ENCODE measurements at regions not wholly inside any gene's neighbourhood (a gene's known extent, or its start where the extent isn't known, plus 50 kb on each side); places are given as distances from the start of the nearest gene placed in this dataset.

DNA sequence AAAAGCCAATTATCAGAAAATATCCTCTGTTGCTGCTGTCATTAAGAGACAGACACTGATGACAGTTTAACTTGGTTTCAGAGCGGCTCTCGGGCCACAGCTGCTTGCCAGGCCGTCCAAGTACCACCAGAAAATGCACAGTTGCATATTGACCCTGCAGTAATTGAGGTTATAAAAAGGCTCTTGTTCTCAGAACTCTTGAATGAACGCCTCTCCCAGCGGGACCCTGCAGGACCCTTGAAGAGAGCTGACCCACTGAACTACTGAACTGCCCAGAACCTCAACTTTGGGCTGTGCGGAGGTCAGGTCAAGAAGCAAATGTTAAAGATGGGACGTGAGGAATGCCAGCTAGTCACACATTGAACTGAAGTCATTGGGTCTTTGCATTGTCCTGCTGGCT, 1559.0 kb upstream of the SLC10A2 start:
- H3K4me3 ChIP-seq (ENCODE audit: low read depth, low read length) = no peak overlapping the region
- POLR2A ChIA-PET = interaction anchor here (0.7 kb wide), 1 partner anchor 1741 kb away, joined by 4 read pairs; no protein-coding TSS in a partner anchor
- H3K27ac ChIP-seq (ENCODE audit: extremely low read depth, low read depth, low read length) = no peak overlapping the region
- CTCF ChIA-PET = no interaction called here
- no peaks in the 10 kb centered on the region for H3K36me3 ChIP-seq (ENCODE audit: control insufficient read depth in 2 of 2, insufficient read depth in 1 of 2, low read length in 2 of 2)
- H3K4me1 ChIP-seq (ENCODE audit: control insufficient read depth, insufficient read depth, low read length) = no peaks in the 10 kb centered on the region
- H3K9me3 ChIP-seq (ENCODE audit: control insufficient read depth, insufficient read depth, low read depth, low read length) = no peaks in the 10 kb centered on the region
- TF ChIP-seq ZNF302 (tag by site-specific recombination; IDR thresholded peaks at IDR 0.05; ENCODE audit: low read depth) (no peak), ZNF791 (tag by site-specific recombination; IDR thresholded peaks at IDR 0.05) (no peak), ZNF211 (tag by site-specific recombination; IDR thresholded peaks at IDR 0.05; ENCODE audit: low read depth) (no peak), ZFP69B (tag by site-specific recombination; IDR thresholded peaks at IDR 0.05) (no peak), IKZF3 (tag by site-specific recombination; IDR thresholded peaks at IDR 0.05) (no peak), ZNF529 (tag by site-specific recombination; IDR thresholded peaks at IDR 0.05; ENCODE audit: insufficient replicate concordance) (no peak), ZNF701 (tag by site-specific recombination; IDR thresholded peaks at IDR 0.05) (no peak), PRDM6 (tag by site-specific recombination; IDR thresholded peaks at IDR 0.05) (no peak), ZNF114 (tag by site-specific recombination; IDR thresholded peaks at IDR 0.05) (no peak), ZNF223 (tag by site-specific recombination; IDR thresholded peaks at IDR 0.05) (no peak), ZNF426 (tag by site-specific recombination; IDR thresholded peaks at IDR 0.05) (no peak), ZNF26 (tag by site-specific recombination; IDR thresholded peaks at IDR 0.05) (no peak), ZNF704 (tag by site-specific recombination; IDR thresholded peaks at IDR 0.05) (no peak), ZNF23 (tag by site-specific recombination; IDR thresholded peaks at IDR 0.05; ENCODE audit: borderline replicate concordance) (no peak), GLIS2 (tag by site-specific recombination; IDR thresholded peaks at IDR 0.05) (no peak), ZNF623 (tag by site-specific recombination; IDR thresholded peaks at IDR 0.05) (no peak), ZNF549 (tag by site-specific recombination; IDR thresholded peaks at IDR 0.05) (no peak), ZNF133 (tag by site-specific recombination; IDR thresholded peaks at IDR 0.05) (no peak), ZNF175 (tag by site-specific recombination; IDR thresholded peaks at IDR 0.05) (no peak)
- TF ChIP-seq, protein P1, sequence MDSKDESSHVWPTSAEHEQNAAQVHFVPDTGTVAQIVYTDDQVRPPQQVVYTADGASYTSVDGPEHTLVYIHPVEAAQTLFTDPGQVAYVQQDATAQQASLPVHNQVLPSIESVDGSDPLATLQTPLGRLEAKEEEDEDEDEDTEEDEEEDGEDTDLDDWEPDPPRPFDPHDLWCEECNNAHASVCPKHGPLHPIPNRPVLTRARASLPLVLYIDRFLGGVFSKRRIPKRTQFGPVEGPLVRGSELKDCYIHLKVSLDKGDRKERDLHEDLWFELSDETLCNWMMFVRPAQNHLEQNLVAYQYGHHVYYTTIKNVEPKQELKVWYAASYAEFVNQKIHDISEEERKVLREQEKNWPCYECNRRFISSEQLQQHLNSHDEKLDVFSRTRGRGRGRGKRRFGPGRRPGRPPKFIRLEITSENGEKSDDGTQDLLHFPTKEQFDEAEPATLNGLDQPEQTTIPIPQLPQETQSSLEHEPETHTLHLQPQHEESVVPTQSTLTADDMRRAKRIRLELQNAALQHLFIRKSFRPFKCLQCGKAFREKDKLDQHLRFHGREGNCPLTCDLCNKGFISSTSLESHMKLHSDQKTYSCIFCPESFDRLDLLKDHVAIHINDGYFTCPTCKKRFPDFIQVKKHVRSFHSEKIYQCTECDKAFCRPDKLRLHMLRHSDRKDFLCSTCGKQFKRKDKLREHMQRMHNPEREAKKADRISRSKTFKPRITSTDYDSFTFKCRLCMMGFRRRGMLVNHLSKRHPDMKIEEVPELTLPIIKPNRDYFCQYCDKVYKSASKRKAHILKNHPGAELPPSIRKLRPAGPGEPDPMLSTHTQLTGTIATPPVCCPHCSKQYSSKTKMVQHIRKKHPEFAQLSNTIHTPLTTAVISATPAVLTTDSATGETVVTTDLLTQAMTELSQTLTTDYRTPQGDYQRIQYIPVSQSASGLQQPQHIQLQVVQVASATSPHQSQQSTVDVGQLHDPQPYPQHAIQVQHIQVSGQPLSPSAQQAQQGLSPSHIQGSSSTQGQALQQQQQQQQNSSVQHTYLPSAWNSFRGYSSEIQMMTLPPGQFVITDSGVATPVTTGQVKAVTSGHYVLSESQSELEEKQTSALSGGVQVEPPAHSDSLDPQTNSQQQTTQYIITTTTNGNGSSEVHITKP (tag by site-specific recombination; IDR thresholded peaks at IDR 0.05) = no peak
